ENCODE measurements at regions not wholly inside any gene's neighbourhood (a gene's known extent, or its start where the extent isn't known, plus 50 kb on each side); places are given as distances from the start of the nearest gene placed in this dataset.
"Not testable (repeated sequence)": the region's sequence is repeated elsewhere in the genome, so short reads cannot be mapped to it uniquely, and the experiment has no call there.

DNA sequence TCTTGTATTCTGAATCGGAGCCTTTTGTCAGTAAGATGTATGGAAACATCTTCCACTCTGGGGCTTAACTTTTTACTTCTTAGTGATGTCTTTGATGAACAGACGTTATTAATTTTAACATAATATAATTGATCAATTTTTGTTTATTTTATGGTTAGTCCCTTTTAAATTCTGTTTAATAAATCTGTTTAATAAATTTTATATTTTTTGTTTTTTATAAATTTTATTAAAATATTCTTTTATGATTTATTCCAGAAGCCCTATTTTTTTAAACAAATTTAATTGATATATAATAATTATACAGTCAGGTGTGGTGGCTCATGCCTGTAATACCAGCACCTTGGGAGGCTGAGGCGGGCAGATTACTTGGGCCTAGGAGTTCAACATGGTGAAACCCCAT lies 235.1 kb downstream of the AEBP2 start:
- Mint-ChIP-seq H3K36me3 (ENCODE audit: low read depth, unreplicated experiment) (no peaks in the 10 kb centered on the region), H3K4me1 (ENCODE audit: unreplicated experiment) (no peaks in the 10 kb centered on the region), H3K27me3 (ENCODE audit: unreplicated experiment) (no peaks in the 10 kb centered on the region), H3K9me3 (ENCODE audit: unreplicated experiment) (no peaks in the 10 kb centered on the region), H3K4me3 (ENCODE audit: unreplicated experiment) (no peak overlapping the region), H3K27ac (ENCODE audit: unreplicated experiment) (no peak overlapping the region)
- TF ChIP-seq, protein P1, sequence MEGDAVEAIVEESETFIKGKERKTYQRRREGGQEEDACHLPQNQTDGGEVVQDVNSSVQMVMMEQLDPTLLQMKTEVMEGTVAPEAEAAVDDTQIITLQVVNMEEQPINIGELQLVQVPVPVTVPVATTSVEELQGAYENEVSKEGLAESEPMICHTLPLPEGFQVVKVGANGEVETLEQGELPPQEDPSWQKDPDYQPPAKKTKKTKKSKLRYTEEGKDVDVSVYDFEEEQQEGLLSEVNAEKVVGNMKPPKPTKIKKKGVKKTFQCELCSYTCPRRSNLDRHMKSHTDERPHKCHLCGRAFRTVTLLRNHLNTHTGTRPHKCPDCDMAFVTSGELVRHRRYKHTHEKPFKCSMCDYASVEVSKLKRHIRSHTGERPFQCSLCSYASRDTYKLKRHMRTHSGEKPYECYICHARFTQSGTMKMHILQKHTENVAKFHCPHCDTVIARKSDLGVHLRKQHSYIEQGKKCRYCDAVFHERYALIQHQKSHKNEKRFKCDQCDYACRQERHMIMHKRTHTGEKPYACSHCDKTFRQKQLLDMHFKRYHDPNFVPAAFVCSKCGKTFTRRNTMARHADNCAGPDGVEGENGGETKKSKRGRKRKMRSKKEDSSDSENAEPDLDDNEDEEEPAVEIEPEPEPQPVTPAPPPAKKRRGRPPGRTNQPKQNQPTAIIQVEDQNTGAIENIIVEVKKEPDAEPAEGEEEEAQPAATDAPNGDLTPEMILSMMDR (IDR thresholded peaks at IDR 0.05; ENCODE audit: unreplicated experiment), result no peak
- DNase-seq (ENCODE audit: low spot score), result no peak

DNA sequence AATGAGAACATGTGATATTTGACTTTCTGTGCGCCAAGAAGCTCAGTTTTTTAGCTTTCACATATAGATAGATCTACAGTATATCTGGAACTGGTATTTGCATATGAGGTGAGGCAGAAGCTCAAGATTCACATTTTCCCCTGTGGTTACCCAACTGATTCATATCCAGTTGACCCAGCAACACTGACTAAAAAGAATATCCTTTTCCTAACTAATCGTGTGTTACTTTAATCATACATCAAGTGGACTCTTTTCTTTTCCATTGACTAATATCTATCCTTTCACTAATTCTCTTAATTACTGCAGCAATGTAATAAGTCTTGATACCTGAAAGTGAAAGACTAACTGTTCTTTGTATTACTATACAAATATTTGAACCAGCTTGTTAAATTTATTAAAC lies 236.1 kb downstream of the AEBP2 start:
- Mint-ChIP-seq H3K4me3 (ENCODE audit: unreplicated experiment) (no peak overlapping the region), H3K4me1 (ENCODE audit: unreplicated experiment) (no peaks in the 10 kb centered on the region), H3K36me3 (ENCODE audit: low read depth, unreplicated experiment) (no peaks in the 10 kb centered on the region), H3K9me3 (ENCODE audit: unreplicated experiment) (no peaks in the 10 kb centered on the region), H3K27me3 (ENCODE audit: unreplicated experiment) (no peaks in the 10 kb centered on the region), H3K27ac (ENCODE audit: unreplicated experiment) (no peak overlapping the region)
- TF ChIP-seq, protein P1 (IDR thresholded peaks at IDR 0.05; ENCODE audit: unreplicated experiment), result no peak
- DNase-seq (ENCODE audit: low spot score), result no peak

DNA sequence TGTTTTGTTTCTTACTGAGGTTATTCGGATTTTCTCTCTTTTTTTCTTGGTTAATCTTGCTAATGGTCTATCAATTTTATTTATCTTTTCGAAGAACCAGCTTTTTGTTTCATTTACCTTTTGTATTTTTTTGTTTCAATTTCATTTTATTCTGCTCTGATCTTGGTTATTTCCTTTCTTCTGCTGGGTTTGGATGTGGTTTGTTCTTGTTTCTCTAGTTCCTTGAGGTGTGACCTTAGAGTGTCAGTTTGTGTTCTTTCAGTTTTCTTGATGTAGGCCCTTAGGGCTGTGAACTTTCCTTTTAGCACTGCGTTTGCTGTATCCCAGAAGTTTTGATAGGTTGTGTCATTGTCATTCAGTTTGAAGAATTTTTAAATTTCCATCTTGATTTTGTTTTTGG lies 239.2 kb downstream of the AEBP2 start:
- H3K4me3 Mint-ChIP-seq (ENCODE audit: unreplicated experiment); H3K27me3 Mint-ChIP-seq (ENCODE audit: unreplicated experiment); H3K4me1 Mint-ChIP-seq (ENCODE audit: unreplicated experiment); H3K36me3 Mint-ChIP-seq (ENCODE audit: low read depth, unreplicated experiment); H3K9me3 Mint-ChIP-seq (ENCODE audit: unreplicated experiment); H3K27ac Mint-ChIP-seq (ENCODE audit: unreplicated experiment); DNase-seq (ENCODE audit: low spot score): not testable (repeated sequence)

DNA sequence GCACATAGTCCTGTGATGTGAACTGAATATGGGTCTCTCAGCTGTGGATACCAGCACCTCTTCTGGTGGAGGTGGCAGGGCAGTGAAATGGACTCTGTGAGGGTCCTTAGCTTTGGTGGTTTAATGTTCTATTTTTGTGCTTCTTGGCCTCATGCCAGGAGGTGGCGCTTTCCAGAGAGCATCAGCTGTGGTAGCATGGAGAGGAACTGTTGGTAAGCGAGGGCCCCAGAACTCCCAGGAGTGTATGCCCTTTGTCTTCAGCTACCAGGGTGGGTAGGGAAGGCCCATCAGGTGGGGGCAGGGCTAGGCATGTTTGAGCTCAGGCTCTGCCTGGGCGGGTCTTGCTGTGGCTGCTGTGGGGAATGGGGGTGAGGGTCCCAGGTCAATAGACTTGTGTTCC lies 241.7 kb downstream of the AEBP2 start:
- no peak overlapping the region for H3K4me3 Mint-ChIP-seq (ENCODE audit: unreplicated experiment)
- peaks cover 23% of the 10 kb centered on the region for H3K4me1 Mint-ChIP-seq (ENCODE audit: unreplicated experiment)
- DNase-seq (ENCODE audit: low spot score), result no peak
- H3K36me3 Mint-ChIP-seq (ENCODE audit: low read depth, unreplicated experiment), result no peaks in the 10 kb centered on the region
- H3K27ac Mint-ChIP-seq (ENCODE audit: unreplicated experiment), result no peak overlapping the region
- TF ChIP-seq, protein P1 (IDR thresholded peaks at IDR 0.05; ENCODE audit: unreplicated experiment), result no peak
- H3K27me3 Mint-ChIP-seq (ENCODE audit: unreplicated experiment), result peaks cover 3% of the 10 kb centered on the region
- H3K9me3 Mint-ChIP-seq (ENCODE audit: unreplicated experiment), result no peaks in the 10 kb centered on the region

GRCh38 chr12:19683178-19683927 lies 244.1 kb downstream of the AEBP2 start:
- H3K36me3 Mint-ChIP-seq (ENCODE audit: low read depth, unreplicated experiment), result no peaks in the 10 kb centered on the region
- H3K4me1 Mint-ChIP-seq (ENCODE audit: unreplicated experiment), result peaks cover 24% of the 10 kb centered on the region
- no peaks in the 10 kb centered on the region for H3K9me3 Mint-ChIP-seq (ENCODE audit: unreplicated experiment)
- TF ChIP-seq, protein P1 (IDR thresholded peaks at IDR 0.05; ENCODE audit: unreplicated experiment), result no peak
- H3K4me3 Mint-ChIP-seq (ENCODE audit: unreplicated experiment), result no peak overlapping the region
- H3K27ac Mint-ChIP-seq (ENCODE audit: unreplicated experiment), result peak overlapping the region; percentile 57
- H3K27me3 Mint-ChIP-seq (ENCODE audit: unreplicated experiment), result peaks cover 3% of the 10 kb centered on the region
- no peak for DNase-seq (ENCODE audit: low spot score)
